Osteoblast (primary cell): ENCODE measurements at regions not wholly inside any gene's neighbourhood (a gene's known extent, or its start where the extent isn't known, plus 50 kb on each side); places are given as distances from the start of the nearest gene placed in this dataset.

Experiments used
- DNase-seq: peaks from one replicate; pipeline ENCODE4 v3.0.0; 2011; ENCODE audit warnings: low spot score, mixed read lengths; ENCODE audit not compliant: insufficient read length; ENCODE audit errors: missing footprints
- H2AFZ ChIP-seq: 2 replicates; pipeline ENCODE4 v1.6.0; 2011; ENCODE audit warnings: mild to moderate bottlenecking, low read length
- H3K27ac ChIP-seq: 2 replicates; pipeline ENCODE4 v1.5.1; 2011; ENCODE audit warnings: mild to moderate bottlenecking, low read depth, low read length, moderate library complexity
- H3K27me3 ChIP-seq: 2 replicates; pipeline ENCODE4 v1.6.0; 2012; ENCODE audit warnings: mild to moderate bottlenecking, control low read depth, inconsistent platforms, low read length, moderate library complexity; ENCODE audit not compliant: insufficient read depth
- H3K36me3 ChIP-seq: 2 replicates; pipeline ENCODE4 v1.5.1; 2011; ENCODE audit warnings: mild to moderate bottlenecking, low read length, control low read depth, moderate library complexity; ENCODE audit not compliant: insufficient read depth
- H3K4me1 ChIP-seq: 2 replicates; pipeline ENCODE4 v1.5.1; 2011; ENCODE audit warnings: mild to moderate bottlenecking, low read length, control low read depth, moderate library complexity; ENCODE audit not compliant: insufficient read depth
- H3K4me2 ChIP-seq: 2 replicates; pipeline ENCODE4 v1.6.0; 2011; ENCODE audit warnings: mild to moderate bottlenecking, low read length; ENCODE audit not compliant: insufficient read depth
- H3K4me3 ChIP-seq: fragments of 200-600 bp; sonication (generic); 3 replicates; pipeline ENCODE4 v1.5.1; 2012; ENCODE audit warnings: mild to moderate bottlenecking, low read length, inconsistent platforms; ENCODE audit not compliant: insufficient read depth
- H3K79me2 ChIP-seq: 2 replicates; pipeline ENCODE4 v1.6.0; 2012; ENCODE audit warnings: mild to moderate bottlenecking, low read length, control low read depth, inconsistent platforms; ENCODE audit not compliant: insufficient read depth
- H3K9me3 ChIP-seq: 2 replicates; pipeline ENCODE4 v1.5.1; 2011; ENCODE audit warnings: low read depth, low read length, control low read depth
- H4K20me1 ChIP-seq: 2 replicates; pipeline ENCODE4 v1.6.0; 2012; ENCODE audit warnings: mild to moderate bottlenecking, low read length, control low read depth; ENCODE audit not compliant: insufficient read depth
- CTCF ChIP-seq: IDR thresholded peaks from 2 replicates; pipeline ENCODE4 v1.5.1; 2011; ENCODE audit warnings: mild to moderate bottlenecking, low read depth, low read length, moderate library complexity; ENCODE audit errors: extremely low read depth

GRCh38 chr11:23944923-23945322 lies 551.9 kb upstream of the LUZP2 start:
- no peaks in the 10 kb centered on the region for H4K20me1 ChIP-seq
- H3K9me3 ChIP-seq: no peaks in the 10 kb centered on the region
- no peaks in the 10 kb centered on the region for H3K79me2 ChIP-seq
- no peaks in the 10 kb centered on the region for H3K36me3 ChIP-seq
- H2AFZ ChIP-seq: no peak overlapping the region
- no peak overlapping the region for H3K27ac ChIP-seq
- no peaks in the 10 kb centered on the region for H3K27me3 ChIP-seq
- H3K4me1 ChIP-seq: peaks cover 7% of the 10 kb centered on the region
- no peak overlapping the region for H3K4me2 ChIP-seq
- no peak for TF ChIP-seq CTCF
- H3K4me3 ChIP-seq: no peak overlapping the region
- no peak for DNase-seq

- Histone ChIP-seq H3K27me3 (no peaks in the 10 kb centered on the region), H2AFZ (no peak overlapping the region), H3K4me1 (peaks cover 7% of the 10 kb centered on the region), H3K4me2 (no peak overlapping the region), H3K9me3 (no peaks in the 10 kb centered on the region), H4K20me1 (no peaks in the 10 kb centered on the region), H3K4me3 (no peak overlapping the region), H3K79me2 (no peaks in the 10 kb centered on the region), H3K27ac (no peak overlapping the region), H3K36me3 (no peaks in the 10 kb centered on the region)
- TF ChIP-seq CTCF: no peak
- no peak for DNase-seq
Measured at GRCh38 chr11:23947883-23948282, 549.0 kb upstream of the LUZP2 start.

GRCh38 chr11:23948851-23949250 lies 548.0 kb upstream of the LUZP2 start:
- H2AFZ ChIP-seq: no peak overlapping the region

More at GRCh38 chr11:23948851-23949250, 548.0 kb upstream of the LUZP2 start:
- Histone ChIP-seq H3K4me2 (no peak overlapping the region), H3K27me3 (no peaks in the 10 kb centered on the region), H3K9me3 (no peaks in the 10 kb centered on the region), H4K20me1 (no peaks in the 10 kb centered on the region), H3K79me2 (no peaks in the 10 kb centered on the region), H3K4me3 (no peak overlapping the region), H3K36me3 (no peaks in the 10 kb centered on the region), H3K27ac (no peak overlapping the region), H3K4me1 (peaks cover 7% of the 10 kb centered on the region)
- DNase-seq: no peak
- no peak for TF ChIP-seq CTCF
